Small intestine (tissue), 7 donors: ENCODE measurements at regions not wholly inside any gene's neighbourhood (a gene's known extent, or its start where the extent isn't known, plus 50 kb on each side); places are given as distances from the start of the nearest gene placed in this dataset.

ENCODE experiments used
- DNase-seq, 2 donors: peaks; one replicate each; pipeline versions ENCODE4 v3.0.0 to v3.0.0-alpha.2; 2013
- FAIRE-seq: peaks from 2 replicates; lab custom pipeline; 2012; peaks lifted over from hg19 to GRCh38; lab: Jason Lieb, UNC
- H3K27ac ChIP-seq, 3 donors: one replicate each; pipeline ENCODE4 v1.5.1; 2013; ENCODE audit warnings: low read length in 2 of 3, mild to moderate bottlenecking in 2 of 3, control low read depth in 1 of 3, inconsistent platforms in 1 of 3, low read depth in 1 of 3, moderate library complexity in 1 of 3
- H3K27me3 ChIP-seq, 3 donors: one replicate each; pipeline ENCODE4 v1.6.1; 2013; ENCODE audit warnings: low read length in 3 of 3, inconsistent platforms in 1 of 3; ENCODE audit not compliant: control insufficient read depth in 3 of 3, insufficient read depth in 3 of 3
- H3K36me3 ChIP-seq, 3 donors: one replicate each; pipeline ENCODE4 v1.6.1; 2013; ENCODE audit warnings: low read length in 3 of 3, inconsistent platforms in 1 of 3, low read depth in 1 of 3, mild to moderate bottlenecking in 1 of 3, moderate library complexity in 1 of 3; ENCODE audit not compliant: control insufficient read depth in 3 of 3, insufficient read depth in 2 of 3
- H3K4me1 ChIP-seq, 3 donors: one replicate each; pipeline ENCODE4 v1.6.1; 2013; ENCODE audit warnings: low read length in 2 of 3, inconsistent platforms in 1 of 3, low read depth in 1 of 3, mild to moderate bottlenecking in 1 of 3, moderate library complexity in 1 of 3; ENCODE audit not compliant: control insufficient read depth in 3 of 3, insufficient read depth in 2 of 3
- H3K4me3 ChIP-seq, 3 donors: one replicate each; pipeline ENCODE4 v1.5.1; 2013; ENCODE audit warnings: low read length in 3 of 3, control low read depth in 1 of 3, inconsistent platforms in 1 of 3, low read depth in 1 of 3, mild to moderate bottlenecking in 1 of 3, moderate library complexity in 1 of 3
- H3K9me3 ChIP-seq, 2 donors: one replicate each; pipeline ENCODE4 v1.6.1; 2013; ENCODE audit warnings: low read depth in 1 of 2, low read length in 1 of 2; ENCODE audit not compliant: control insufficient read depth in 2 of 2, insufficient read depth in 1 of 2
- WGBS, 3 donors: extraction: QIAGEN DNeasy Blood & Tissue Kit; methylation state at CpG; one replicate each; pipeline ENCODE4 v1.1.7; 2013; 5-methylcytosine and 5-hydroxymethylcytosine counted together
- donor health status: healthy with polysubstance abuse.
- donor health status: control.
- donor health status: control.
- donor health status: Bipolar disorder and iron deficiency.
- donor health status: healthy.

DNA sequence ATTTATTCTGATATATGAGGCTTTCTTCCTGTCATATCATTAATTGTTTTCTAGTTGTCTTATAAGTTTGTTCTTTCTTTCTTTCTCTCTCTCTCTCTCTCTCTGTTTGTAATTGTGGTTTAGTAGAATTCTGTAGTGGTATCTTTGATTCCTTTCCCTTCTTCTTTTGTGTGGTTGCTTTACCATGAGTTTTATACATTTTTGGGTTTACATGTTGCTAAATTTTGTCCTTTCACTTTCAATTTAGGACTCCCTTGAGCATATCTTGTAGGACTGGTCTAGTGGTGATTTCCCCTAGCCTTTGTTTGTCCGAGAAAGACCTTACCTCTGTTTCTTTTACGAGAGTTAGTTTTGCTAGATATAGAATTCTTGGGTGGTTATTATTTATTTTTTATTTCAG lies 162.3 kb upstream of the CHRM3 start:
- H3K4me3 ChIP-seq, result no peak overlapping the region
- H3K27me3 ChIP-seq, result no peaks in the 10 kb centered on the region
- no peaks in the 10 kb centered on the region for H3K36me3 ChIP-seq
- H3K9me3 ChIP-seq, result peaks cover 0 to 20% of the 10 kb centered on the region in 2 donors
- FAIRE-seq (no peak), DNase-seq (no peak)
- 84 to 88% (median 88%) methylated on average over 2 of the region's 2 CpGs for WGBS, 3 donors
- no peaks in the 10 kb centered on the region for H3K4me1 ChIP-seq
- no peak overlapping the region for H3K27ac ChIP-seq

DNA sequence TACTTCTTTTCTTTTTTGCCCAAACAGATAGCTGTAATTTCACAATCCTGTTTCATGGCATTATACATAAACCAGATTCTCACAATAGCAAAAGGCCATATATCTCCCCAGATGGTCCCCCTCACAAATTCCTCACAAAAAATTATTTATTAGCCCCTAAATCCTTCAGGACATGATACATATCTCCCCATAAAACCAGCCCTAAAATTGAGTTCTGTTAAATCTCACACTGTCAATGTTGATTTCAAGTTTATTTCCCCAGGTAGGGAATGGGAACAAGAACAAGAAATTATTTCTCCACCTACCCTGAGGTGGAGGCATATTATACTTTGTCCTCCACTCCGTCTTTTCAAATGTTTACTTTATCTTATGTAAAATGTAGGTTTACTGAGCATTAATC lies 163.4 kb upstream of the CHRM3 start:
- no peak for DNase-seq
- Histone ChIP-seq H3K27ac (no peak overlapping the region), H3K27me3 (no peaks in the 10 kb centered on the region), H3K4me1 (no peaks in the 10 kb centered on the region), H3K9me3 (peaks cover 0 to 20% of the 10 kb centered on the region in 2 donors), H3K4me3 (no peak overlapping the region), H3K36me3 (no peaks in the 10 kb centered on the region)
- WGBS, 3 donors, result 81 to 96% (median 88%) methylated on average over 1 of the region's 1 CpG
- no peak for FAIRE-seq

DNA sequence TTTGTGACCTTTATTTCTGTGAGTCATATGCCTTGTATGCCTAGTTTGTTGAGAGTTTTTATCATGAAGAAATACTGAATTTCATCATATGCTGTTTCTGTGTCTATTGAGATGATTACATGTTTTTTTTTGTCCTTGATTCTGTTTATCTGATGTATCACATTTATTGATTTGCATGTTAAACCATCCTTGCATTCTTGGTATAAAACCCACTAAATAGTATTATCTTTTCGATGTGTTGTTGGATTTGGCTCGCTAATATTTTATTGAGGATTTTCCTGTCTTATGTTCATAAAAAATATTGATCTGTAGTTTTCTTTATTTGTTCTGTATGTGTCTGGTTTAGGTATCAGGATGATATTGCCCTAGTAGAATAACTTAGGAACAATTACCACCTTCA lies 164.7 kb upstream of the CHRM3 start:
- no peak overlapping the region for H3K27ac ChIP-seq
- FAIRE-seq (no peak), DNase-seq (no peak)
- H3K4me1 ChIP-seq, result no peaks in the 10 kb centered on the region
- H3K4me3 ChIP-seq, result no peak overlapping the region
- WGBS, 3 donors, result 91 to 97% (median 96%) methylated on average over 2 of the region's 2 CpGs
- H3K36me3 ChIP-seq, result no peaks in the 10 kb centered on the region
- H3K27me3 ChIP-seq, result no peaks in the 10 kb centered on the region
- H3K9me3 ChIP-seq, result peaks cover 0 to 15% of the 10 kb centered on the region in 2 donors

DNA sequence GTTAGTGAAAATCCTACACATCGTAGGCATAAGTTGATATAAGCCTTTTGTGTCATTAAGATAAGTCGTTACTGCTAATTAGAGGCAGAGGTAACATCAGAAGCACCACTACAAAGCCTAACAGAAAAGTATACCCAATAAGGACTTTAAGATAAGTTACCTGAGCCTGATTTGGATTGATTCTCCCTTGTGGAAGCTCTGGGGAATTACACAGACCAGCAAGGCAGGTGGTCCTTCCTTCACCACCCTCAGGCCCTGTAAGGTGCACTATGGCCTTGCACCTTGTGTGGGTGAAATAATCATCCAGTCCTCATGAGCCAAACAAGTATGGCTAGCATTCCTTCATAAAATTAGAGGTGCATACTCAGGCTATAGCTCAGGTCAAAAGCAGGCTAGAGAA lies 166.7 kb upstream of the CHRM3 start:
- no peak for FAIRE-seq
- 74 to 82% (median 74%) methylated on average over 2 of the region's 2 CpGs for WGBS, 3 donors

DNA sequence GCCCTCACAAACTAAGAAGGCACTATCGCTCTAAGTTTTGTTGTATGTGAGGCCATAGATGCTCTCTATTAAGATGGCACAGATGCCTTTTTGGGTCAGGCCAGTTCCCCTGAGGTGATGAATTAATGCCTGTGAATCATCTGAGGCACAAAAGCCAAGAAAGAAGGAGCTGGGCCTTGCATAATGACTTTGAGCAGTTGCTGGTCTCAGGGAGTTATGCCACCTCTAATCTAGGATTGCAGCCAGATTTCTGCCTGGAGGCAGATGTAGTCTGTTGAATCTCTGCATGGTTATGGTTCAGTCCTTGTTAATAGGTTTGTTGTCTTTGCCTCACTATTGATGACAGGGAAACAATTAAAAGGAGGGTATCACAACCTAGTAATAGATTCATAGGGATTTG lies 168.1 kb upstream of the CHRM3 start:
- Histone ChIP-seq H3K27me3 (no peaks in the 10 kb centered on the region), H3K9me3 (no peaks in the 10 kb centered on the region), H3K4me3 (no peak overlapping the region), H3K27ac (no peak overlapping the region), H3K4me1 (no peaks in the 10 kb centered on the region), H3K36me3 (no peaks in the 10 kb centered on the region)
- no peak for DNase-seq
- 93 to 100% (median 99%) methylated on average over 1 of the region's 1 CpG for WGBS, 3 donors
- FAIRE-seq, result no peak

More for the DNA sequence above, 166.7 kb upstream of the CHRM3 start:
- Histone ChIP-seq H3K9me3 (peaks cover 0 to 4% of the 10 kb centered on the region in 2 donors), H3K27me3 (no peaks in the 10 kb centered on the region), H3K27ac (no peak overlapping the region), H3K36me3 (no peaks in the 10 kb centered on the region), H3K4me3 (no peak overlapping the region), H3K4me1 (no peaks in the 10 kb centered on the region)
- no peak for DNase-seq

DNA sequence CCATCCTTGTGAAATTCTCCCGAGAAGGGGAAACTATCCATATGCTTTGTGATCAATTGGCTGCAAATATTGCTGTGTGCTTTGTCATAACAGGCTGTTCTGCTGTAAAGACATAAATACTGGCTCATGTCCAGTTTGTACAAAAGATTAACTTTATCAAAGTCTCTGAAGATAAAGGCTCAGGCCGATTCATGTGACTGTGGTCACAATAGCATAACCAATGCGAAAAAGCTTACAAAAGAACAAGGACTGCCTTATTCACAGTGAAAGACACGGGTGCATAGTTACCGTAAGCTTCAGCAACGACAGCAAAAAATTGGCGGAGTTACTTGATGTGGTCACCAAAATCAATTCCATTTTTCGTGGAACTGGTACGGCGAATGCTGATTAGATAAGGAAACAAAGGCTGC lies 173.6 kb upstream of the CHRM3 start:
- H3K4me3 ChIP-seq, result no peak overlapping the region
- no peaks in the 10 kb centered on the region for H3K9me3 ChIP-seq
- H3K4me1 ChIP-seq, result no peaks in the 10 kb centered on the region
- H3K36me3 ChIP-seq, result no peaks in the 10 kb centered on the region
- no peak for FAIRE-seq
- WGBS, 3 donors, result 11 to 60% (median 37%) methylated on average over 10 of the region's 10 CpGs
- H3K27me3 ChIP-seq, result no peaks in the 10 kb centered on the region
- H3K27ac ChIP-seq, result no peak overlapping the region
- peak; percentile 71 to 72 for DNase-seq

DNA sequence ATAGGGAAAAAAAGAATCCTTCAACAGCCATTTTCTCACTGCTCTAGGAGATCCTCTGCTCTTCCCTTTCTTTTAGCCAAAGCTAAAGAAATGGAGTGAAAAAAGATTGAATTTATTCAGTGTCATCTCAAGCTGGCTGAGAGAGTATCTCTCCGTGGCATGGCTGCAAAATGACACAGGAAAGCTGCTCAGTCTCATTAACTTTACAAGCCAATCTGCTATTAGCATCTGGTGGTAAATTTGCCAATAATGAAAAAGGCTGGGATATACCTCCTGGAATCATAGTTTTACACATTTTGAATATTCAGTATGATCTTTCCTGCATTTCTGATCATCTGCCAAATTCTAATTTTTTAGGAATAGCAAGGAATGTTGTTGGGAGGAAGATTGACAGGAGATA lies 176.8 kb upstream of the CHRM3 start:
- Histone ChIP-seq H3K4me3 (no peak overlapping the region), H3K27ac (no peak overlapping the region), H3K9me3 (no peaks in the 10 kb centered on the region), H3K4me1 (peaks cover 0 to 3% (median 0%) of the 10 kb centered on the region in 3 donors), H3K27me3 (no peaks in the 10 kb centered on the region), H3K36me3 (no peaks in the 10 kb centered on the region)
- WGBS, 3 donors, result 74 to 88% (median 85%) methylated on average over 1 of the region's 1 CpG
- no peak for FAIRE-seq
- DNase-seq, result no peak

DNA sequence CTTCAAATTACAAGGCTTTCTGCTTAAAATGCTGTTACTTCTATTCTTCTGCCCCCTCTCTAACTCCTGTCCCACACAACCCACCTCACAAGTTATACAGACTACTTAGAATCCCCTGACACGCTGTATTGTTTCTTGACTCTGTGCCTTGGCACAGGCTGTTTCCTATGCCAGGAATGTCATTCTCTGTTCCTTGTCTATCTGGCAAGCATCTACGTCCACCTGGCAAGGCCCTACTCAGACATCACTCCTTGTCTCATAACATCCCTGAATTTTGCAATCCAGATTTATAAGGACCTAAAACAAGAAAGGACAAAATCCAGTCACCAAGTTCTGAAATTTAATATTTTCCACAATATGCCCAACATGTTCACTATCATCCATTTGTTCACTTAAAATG lies 182.0 kb upstream of the CHRM3 start:
- peaks cover 0 to 5% of the 10 kb centered on the region in 2 donors for H3K9me3 ChIP-seq
- FAIRE-seq (no peak), DNase-seq (no peak)
- peaks cover 0 to 3% (median 0%) of the 10 kb centered on the region in 3 donors for H3K4me1 ChIP-seq
- H3K4me3 ChIP-seq, result no peak overlapping the region
- H3K36me3 ChIP-seq, result no peaks in the 10 kb centered on the region
- 86 to 93% (median 87%) methylated on average over 2 of the region's 2 CpGs for WGBS, 3 donors
- H3K27ac ChIP-seq, result no peak overlapping the region
- H3K27me3 ChIP-seq, result no peaks in the 10 kb centered on the region

DNA sequence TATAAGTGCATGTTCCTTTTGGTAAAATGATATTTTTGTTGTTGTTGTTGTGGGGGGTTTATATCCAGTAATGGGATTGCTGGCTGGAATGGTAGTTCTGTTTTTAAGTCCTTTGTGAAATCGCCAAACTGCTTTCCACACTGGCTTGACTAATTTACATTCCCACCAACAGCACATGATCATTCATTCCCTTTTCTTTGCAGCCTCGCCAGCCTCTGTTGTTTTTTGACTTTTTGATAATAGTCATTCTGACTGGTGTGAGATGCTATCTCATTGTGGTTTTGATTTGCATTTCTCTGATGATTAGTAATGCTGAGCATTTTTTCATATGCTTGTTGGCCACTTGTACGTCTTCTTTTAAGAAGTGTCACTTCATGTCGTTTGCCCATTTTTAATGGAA lies 188.5 kb upstream of the CHRM3 start:
- WGBS, 3 donors, result 84 to 96% (median 88%) methylated on average over 4 of the region's 4 CpGs
- H3K4me1 ChIP-seq, result no peaks in the 10 kb centered on the region
- no peak overlapping the region for H3K4me3 ChIP-seq
- FAIRE-seq, result no peak
- H3K36me3 ChIP-seq, result no peaks in the 10 kb centered on the region
- no peaks in the 10 kb centered on the region for H3K27me3 ChIP-seq
- no peak for DNase-seq
- H3K9me3 ChIP-seq, result peaks cover 0 to 5% of the 10 kb centered on the region in 2 donors
- no peak overlapping the region for H3K27ac ChIP-seq
